Esophagus squamous epithelium (tissue), 5 donors: ENCODE measurements at regions not wholly inside any gene's neighbourhood (a gene's known extent, or its start where the extent isn't known, plus 50 kb on each side); places are given as distances from the start of the nearest gene placed in this dataset.

Experiments
- DNase-seq: peaks from one replicate; lab custom pipeline; 2025; lab: John Stamatoyannopoulos, UW
- H3K27ac ChIP-seq, 4 donors: fragments of 200-600 bp; sonication (generic); one replicate each; pipeline ENCODE4 v1.5.1; 2016 to 2019; ENCODE audit warnings: mild to moderate bottlenecking in 1 of 4
- H3K27me3 ChIP-seq, 4 donors: fragments of 200-600 bp; sonication (generic); 1 replicate in 3 of 4; 2 replicates in 1 of 4; pipeline versions ENCODE4 v1.5.1 to v1.6.0; 2017 to 2021; ENCODE audit warnings: antibody characterized with exemption in 1 of 4
- H3K36me3 ChIP-seq, 3 donors: fragments of 200-600 bp; sonication (generic); one replicate each; pipeline ENCODE4 v1.5.1; 2016 to 2019
- H3K4me1 ChIP-seq, 3 donors: fragments of 200-600 bp; sonication (generic); one replicate each; pipeline ENCODE4 v1.5.1; 2017 to 2019
- H3K4me3 ChIP-seq, 4 donors: fragments of 200-600 bp; sonication (generic); 1 replicate in 3 of 4; 2 replicates in 1 of 4; pipeline ENCODE4 v1.5.1; 2016 to 2019; ENCODE audit warnings: mild to moderate bottlenecking in 2 of 4, moderate library complexity in 1 of 4
- H3K9me3 ChIP-seq, 3 donors: fragments of 200-600 bp; sonication (generic); one replicate each; pipeline ENCODE4 v1.5.1; 2016 to 2019
- POLR2A ChIP-seq, 4 donors: fragments of 450-650 bp; IDR thresholded peaks; one replicate each; pipeline ENCODE4 v1.6.1; 2017; ENCODE audit warnings: antibody characterized with exemption in 4 of 4, mild to moderate bottlenecking in 4 of 4, moderate library complexity in 3 of 4
- WGBS, 2 donors: methylation state at CpG; one replicate each; pipeline ENCODE4 v1.1.5; 2018; 5-methylcytosine and 5-hydroxymethylcytosine counted together
- intact Hi-C: fragments of 100-400 bp; cut with DNase I; formaldehyde crosslinking; loops from one replicate; pipeline ENCODE4 v1.15.0; 2022
- TF ChIP-seq, protein P1 (sequence below), 6 experiments: fragments of 450-650 bp in 4 of 6; fragments of 200-600 bp in 2 of 6; sonication (generic) in 2 of 6; IDR thresholded peaks; one replicate each; pipeline ENCODE4 v1.5.1; 2016 to 2019; ENCODE audit warnings: antibody characterized with exemption in 6 of 6, mild to moderate bottlenecking in 4 of 6, moderate library complexity in 4 of 6
- donor health status: DM: yes; HTN: yes; CAD: no.

GRCh38 chr5:8314965-8315364, 446.0 kb downstream of the MTRR start:
- no peak for DNase-seq
- Histone ChIP-seq H3K27ac (no peak overlapping the region), H3K4me3 (no peak overlapping the region), H3K36me3 (no peaks in the 10 kb centered on the region), H3K4me1 (no peaks in the 10 kb centered on the region), H3K9me3 (no peaks in the 10 kb centered on the region), H3K27me3 (no peaks in the 10 kb centered on the region)
- intact Hi-C loops = no loop called here
- WGBS, 2 donors = 45 to 51% methylated on average over 3 of the region's 3 CpGs
- TF ChIP-seq, protein P1, sequence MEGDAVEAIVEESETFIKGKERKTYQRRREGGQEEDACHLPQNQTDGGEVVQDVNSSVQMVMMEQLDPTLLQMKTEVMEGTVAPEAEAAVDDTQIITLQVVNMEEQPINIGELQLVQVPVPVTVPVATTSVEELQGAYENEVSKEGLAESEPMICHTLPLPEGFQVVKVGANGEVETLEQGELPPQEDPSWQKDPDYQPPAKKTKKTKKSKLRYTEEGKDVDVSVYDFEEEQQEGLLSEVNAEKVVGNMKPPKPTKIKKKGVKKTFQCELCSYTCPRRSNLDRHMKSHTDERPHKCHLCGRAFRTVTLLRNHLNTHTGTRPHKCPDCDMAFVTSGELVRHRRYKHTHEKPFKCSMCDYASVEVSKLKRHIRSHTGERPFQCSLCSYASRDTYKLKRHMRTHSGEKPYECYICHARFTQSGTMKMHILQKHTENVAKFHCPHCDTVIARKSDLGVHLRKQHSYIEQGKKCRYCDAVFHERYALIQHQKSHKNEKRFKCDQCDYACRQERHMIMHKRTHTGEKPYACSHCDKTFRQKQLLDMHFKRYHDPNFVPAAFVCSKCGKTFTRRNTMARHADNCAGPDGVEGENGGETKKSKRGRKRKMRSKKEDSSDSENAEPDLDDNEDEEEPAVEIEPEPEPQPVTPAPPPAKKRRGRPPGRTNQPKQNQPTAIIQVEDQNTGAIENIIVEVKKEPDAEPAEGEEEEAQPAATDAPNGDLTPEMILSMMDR (IDR thresholded peaks at IDR 0.05) = no peak
- no peak for TF ChIP-seq POLR2A (IDR thresholded peaks at IDR 0.05)

GRCh38 chr5:8316608-8317280, 447.8 kb downstream of the MTRR start:
- no peaks in the 10 kb centered on the region for H3K4me1 ChIP-seq
- H3K9me3 ChIP-seq = no peaks in the 10 kb centered on the region
- H3K27me3 ChIP-seq = no peaks in the 10 kb centered on the region
- no peaks in the 10 kb centered on the region for H3K36me3 ChIP-seq
- intact Hi-C loops = no loop called here
- no peak for DNase-seq
- TF ChIP-seq, protein P1 (IDR thresholded peaks at IDR 0.05) = no peak
- no peak for TF ChIP-seq POLR2A (IDR thresholded peaks at IDR 0.05)
- no peak overlapping the region for H3K4me3 ChIP-seq
- no peak overlapping the region for H3K27ac ChIP-seq
- WGBS, 2 donors = 22 to 34% methylated on average over 6 of the region's 6 CpGs

- Histone ChIP-seq H3K4me1 (no peaks in the 10 kb centered on the region), H3K36me3 (no peaks in the 10 kb centered on the region), H3K4me3 (no peak overlapping the region), H3K27ac (no peak overlapping the region), H3K27me3 (no peaks in the 10 kb centered on the region), H3K9me3 (no peaks in the 10 kb centered on the region)
- intact Hi-C loops = no loop called here
- WGBS, 2 donors = 87 to 90% methylated on average over 6 of the region's 6 CpGs
- DNase-seq = no peak
- TF ChIP-seq, protein P1 (IDR thresholded peaks at IDR 0.05) = no peak
- no peak for TF ChIP-seq POLR2A (IDR thresholded peaks at IDR 0.05)
Observed at GRCh38 chr5:8317335-8317734, 448.4 kb downstream of the MTRR start.

DNA sequence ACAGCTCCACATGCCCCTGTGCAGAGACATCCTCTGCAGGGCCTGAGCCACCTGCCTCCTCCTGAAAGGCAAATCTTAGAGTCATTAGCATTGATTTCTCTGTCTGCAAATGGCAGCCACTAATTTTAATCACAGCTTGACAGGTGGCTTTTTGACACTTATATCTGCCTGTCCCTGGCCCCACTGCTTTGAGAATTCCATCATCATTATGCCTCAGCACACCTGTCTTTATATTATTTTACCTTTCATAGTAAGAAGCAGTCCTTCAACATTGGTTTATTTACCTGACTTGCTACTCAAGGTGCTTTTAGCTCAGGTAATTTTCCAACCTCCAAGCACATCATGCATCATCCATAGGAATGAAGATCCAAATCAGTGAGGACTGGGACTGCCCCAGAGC, 451.3 kb downstream of the MTRR start:
- no peak overlapping the region for H3K4me3 ChIP-seq
- no peaks in the 10 kb centered on the region for H3K36me3 ChIP-seq
- no peak for DNase-seq
- no peaks in the 10 kb centered on the region for H3K9me3 ChIP-seq
- no peak overlapping the region for H3K27ac ChIP-seq
- H3K4me1 ChIP-seq = no peaks in the 10 kb centered on the region
- TF ChIP-seq POLR2A (IDR thresholded peaks at IDR 0.05) = no peak
- TF ChIP-seq, protein P1 (IDR thresholded peaks at IDR 0.05) = no peak
- no peaks in the 10 kb centered on the region for H3K27me3 ChIP-seq
- intact Hi-C loops = no loop called here

GRCh38 chr5:8321272-8321671, 452.3 kb downstream of the MTRR start:
- TF ChIP-seq POLR2A (IDR thresholded peaks at IDR 0.05) = no peak
- TF ChIP-seq, protein P1 (IDR thresholded peaks at IDR 0.05) = no peak
- Histone ChIP-seq H3K4me1 (no peaks in the 10 kb centered on the region), H3K36me3 (no peaks in the 10 kb centered on the region), H3K9me3 (no peaks in the 10 kb centered on the region), H3K4me3 (no peak overlapping the region), H3K27ac (no peak overlapping the region), H3K27me3 (no peaks in the 10 kb centered on the region)
- WGBS, 2 donors = 67 to 96% methylated on average over 1 of the region's 1 CpG
- intact Hi-C loops = no loop called here
- DNase-seq = no peak
